Activated naive CD4-positive, alpha-beta T cell treated with anti-CD3 and anti-CD28 coated beads for 36 hours (primary cell): ENCODE measurements at regions not wholly inside any gene's neighbourhood (a gene's known extent, or its start where the extent isn't known, plus 50 kb on each side); places are given as distances from the start of the nearest gene placed in this dataset.
"Not testable (repeated sequence)": the region's sequence is repeated elsewhere in the genome, so short reads cannot be mapped to it uniquely, and the experiment has no call there.

ENCODE experiments used
- CTCF ChIA-PET: fragments of 350-600 bp; sonication (Branson Sonifier 250); formaldehyde crosslinking; loops from one replicate; lab custom pipeline; 2021; ENCODE audit warnings: antibody characterized with exemption; lab: Charles Lee
- DNase-seq: peaks from one replicate; pipeline ENCODE4 v3.0.0-alpha.2; 2020
- H3K27ac Mint-ChIP-seq: one replicate; pipeline ENCODE4 v1.8.0; 2021; ENCODE audit warnings: mild to moderate bottlenecking, mixed read lengths
- H3K27me3 Mint-ChIP-seq: one replicate; pipeline ENCODE4 v1.8.0; 2021; ENCODE audit warnings: low read depth, mixed read lengths
- H3K36me3 Mint-ChIP-seq: one replicate; pipeline ENCODE4 v1.8.0; 2021; ENCODE audit warnings: low read depth, mixed read lengths
- H3K4me1 Mint-ChIP-seq: one replicate; pipeline ENCODE4 v1.8.0; 2021; ENCODE audit warnings: low read depth, mixed read lengths
- H3K4me3 Mint-ChIP-seq: one replicate; pipeline ENCODE4 v1.8.0; 2021; ENCODE audit warnings: mild to moderate bottlenecking, moderate library complexity, mixed read lengths
- H3K9me3 Mint-ChIP-seq: one replicate; pipeline ENCODE4 v1.8.0; 2021; ENCODE audit warnings: mixed read lengths
- intact Hi-C: fragments of 100-400 bp; cut with micrococcal nuclease; formaldehyde crosslinking; loops from one replicate; pipeline ENCODE4 v1.15.1; 2023

- Mint-ChIP-seq H3K9me3 (no peaks in the 10 kb centered on the region), H3K36me3 (no peaks in the 10 kb centered on the region), H3K4me3 (no peak overlapping the region), H3K4me1 (no peaks in the 10 kb centered on the region), H3K27ac (no peak overlapping the region), H3K27me3 (no peaks in the 10 kb centered on the region)
- intact Hi-C loops: no loop called here
- DNase-seq: no peak
- CTCF ChIA-PET: no interaction called here
These were observed 78.7 kb upstream of the LARP1 start for GRCh38 chr5:154676508-154676907.

GRCh38 chr5:154674029-154674428 is 81.1 kb upstream of the LARP1 start:
- no peak overlapping the region for H3K4me3 Mint-ChIP-seq
- no peaks in the 10 kb centered on the region for H3K9me3 Mint-ChIP-seq
- H3K4me1 Mint-ChIP-seq: no peaks in the 10 kb centered on the region
- no peak overlapping the region for H3K27ac Mint-ChIP-seq
- no peak for DNase-seq
- intact Hi-C loops: no loop called here
- H3K36me3 Mint-ChIP-seq: no peaks in the 10 kb centered on the region
- CTCF ChIA-PET: no interaction called here
- H3K27me3 Mint-ChIP-seq: no peaks in the 10 kb centered on the region

- intact Hi-C loops: no loop called here
- CTCF ChIA-PET: no interaction called here
- Mint-ChIP-seq H3K9me3 (peaks cover 2% of the 10 kb centered on the region), H3K36me3 (no peaks in the 10 kb centered on the region), H3K27ac (no peak overlapping the region), H3K4me3 (no peak overlapping the region), H3K27me3 (no peaks in the 10 kb centered on the region), H3K4me1 (no peaks in the 10 kb centered on the region)
- no peak for DNase-seq
These were observed 81.7 kb upstream of the LARP1 start for GRCh38 chr5:154673506-154673905.

GRCh38 chr5:154669913-154670312 is 85.3 kb upstream of the LARP1 start:
- H3K27me3 Mint-ChIP-seq, H3K4me3 Mint-ChIP-seq, H3K36me3 Mint-ChIP-seq, DNase-seq, intact Hi-C loops, H3K27ac Mint-ChIP-seq, H3K9me3 Mint-ChIP-seq, H3K4me1 Mint-ChIP-seq: not testable (repeated sequence)
- CTCF ChIA-PET: interaction anchor here (1.1 kb wide), 1 partner anchor 72 kb away, joined by 3 read pairs; no protein-coding TSS in a partner anchor

- H3K27me3 Mint-ChIP-seq: no peaks in the 10 kb centered on the region
- no peak overlapping the region for H3K27ac Mint-ChIP-seq
- H3K4me3 Mint-ChIP-seq: no peak overlapping the region
- no peak for DNase-seq
- CTCF ChIA-PET: interaction anchor here (1.1 kb wide), 1 partner anchor 72 kb away, joined by 3 read pairs; no protein-coding TSS in a partner anchor
- peaks cover 9% of the 10 kb centered on the region for H3K9me3 Mint-ChIP-seq
- intact Hi-C loops: no loop called here
- peaks cover 2% of the 10 kb centered on the region for H3K36me3 Mint-ChIP-seq
- no peaks in the 10 kb centered on the region for H3K4me1 Mint-ChIP-seq
These were observed 85.8 kb upstream of the LARP1 start for GRCh38 chr5:154669402-154669801.

GRCh38 chr5:154664869-154665268 is 90.3 kb upstream of the LARP1 start:
- Mint-ChIP-seq H3K27me3 (no peaks in the 10 kb centered on the region), H3K9me3 (peaks cover 13% of the 10 kb centered on the region), H3K4me3 (no peak overlapping the region), H3K27ac (no peak overlapping the region), H3K4me1 (no peaks in the 10 kb centered on the region), H3K36me3 (peaks cover 2% of the 10 kb centered on the region)
- CTCF ChIA-PET: no interaction called here
- intact Hi-C loops: no loop called here
- no peak for DNase-seq

GRCh38 chr5:154663424-154663823 is 91.8 kb upstream of the LARP1 start:
- H3K36me3 Mint-ChIP-seq: peaks cover 2% of the 10 kb centered on the region
- H3K27me3 Mint-ChIP-seq: no peaks in the 10 kb centered on the region
- H3K9me3 Mint-ChIP-seq: peaks cover 11% of the 10 kb centered on the region
- intact Hi-C loops: no loop called here
- CTCF ChIA-PET: no interaction called here
- no peak for DNase-seq
- no peaks in the 10 kb centered on the region for H3K4me1 Mint-ChIP-seq
- no peak overlapping the region for H3K4me3 Mint-ChIP-seq
- H3K27ac Mint-ChIP-seq: no peak overlapping the region

GRCh38 chr5:154654486-154655371 is 100.4 kb upstream of the LARP1 start:
- Mint-ChIP-seq H3K36me3 (no peaks in the 10 kb centered on the region), H3K4me3 (peak overlapping the region; percentile 34), H3K9me3 (no peaks in the 10 kb centered on the region), H3K4me1 (peaks cover 10% of the 10 kb centered on the region), H3K27ac (no peak overlapping the region), H3K27me3 (no peaks in the 10 kb centered on the region)
- intact Hi-C loops: no loop called here
- CTCF ChIA-PET: interaction anchor here (0.6 to 0.8 kb wide), 2 partner anchors 80 to 397 kb away, joined by 3 to 7 read pairs; no protein-coding TSS in a partner anchor
- DNase-seq: no peak

- DNase-seq: no peak
- CTCF ChIA-PET: interaction anchor here (0.6 to 0.8 kb wide), 2 partner anchors 79 to 398 kb away, joined by 3 to 7 read pairs; no protein-coding TSS in a partner anchor
- Mint-ChIP-seq H3K4me1 (peaks cover 10% of the 10 kb centered on the region), H3K9me3 (no peaks in the 10 kb centered on the region), H3K4me3 (peak overlapping the region; percentile 34), H3K36me3 (no peaks in the 10 kb centered on the region), H3K27ac (no peak overlapping the region), H3K27me3 (no peaks in the 10 kb centered on the region)
- intact Hi-C loops: no loop called here
These were observed 101.3 kb upstream of the LARP1 start for GRCh38 chr5:154653764-154654485.

- no peak for DNase-seq
- Mint-ChIP-seq H3K27me3 (no peaks in the 10 kb centered on the region), H3K4me3 (no peak overlapping the region), H3K27ac (no peak overlapping the region), H3K9me3 (no peaks in the 10 kb centered on the region), H3K4me1 (peaks cover 10% of the 10 kb centered on the region), H3K36me3 (no peaks in the 10 kb centered on the region)
- CTCF ChIA-PET: no interaction called here
- intact Hi-C loops: no loop called here
These were observed 101.8 kb upstream of the LARP1 start for GRCh38 chr5:154653418-154653763.

GRCh38 chr5:154652746-154653417 is 102.3 kb upstream of the LARP1 start:
- Mint-ChIP-seq H3K9me3 (no peaks in the 10 kb centered on the region), H3K27ac (no peak overlapping the region), H3K4me3 (no peak overlapping the region), H3K4me1 (peaks cover 11% of the 10 kb centered on the region), H3K27me3 (peaks cover under 1% of the 10 kb centered on the region), H3K36me3 (no peaks in the 10 kb centered on the region)
- CTCF ChIA-PET: interaction anchor here (0.6 to 1.2 kb wide), 3 partner anchors 77 to 245 kb away, joined by 3 read pairs; no protein-coding TSS in a partner anchor
- DNase-seq: no peak
- intact Hi-C loops: no loop called here

- CTCF ChIA-PET: interaction anchor here (0.6 to 2.6 kb wide), 9 partner anchors 10 to 215 kb away, joined by 3 to 12 read pairs (median 3); no protein-coding TSS in a partner anchor
These were observed 103.4 kb upstream of the LARP1 start for GRCh38 chr5:154651795-154652194.

More at GRCh38 chr5:154651795-154652194, 103.4 kb upstream of the LARP1 start:
- not testable (repeated sequence) for H3K27ac Mint-ChIP-seq, DNase-seq, H3K4me3 Mint-ChIP-seq, H3K36me3 Mint-ChIP-seq, H3K9me3 Mint-ChIP-seq
- Mint-ChIP-seq H3K27me3 (peaks cover 11% of the 10 kb centered on the region), H3K4me1 (peaks cover 21% of the 10 kb centered on the region)
- intact Hi-C loops: loop anchor here (2.0 kb wide), 2 partner anchors 207 to 495 kb away; partner anchors contain the start of gene CNOT8
